Neural progenitor cell (in vitro differentiated cells): ENCODE measurements at regions not wholly inside any gene's neighbourhood (a gene's known extent, or its start where the extent isn't known, plus 50 kb on each side); places are given as distances from the start of the nearest gene placed in this dataset.
"Not testable (repeated sequence)": the region's sequence is repeated elsewhere in the genome, so short reads cannot be mapped to it uniquely, and the experiment has no call there.

Experiments
- EZH2 ChIP-seq: fragments of 200-600 bp; sonication (generic); IDR thresholded peaks from 2 replicates; pipeline ENCODE4 v1.6.1; 2017; ENCODE audit warnings: antibody characterized with exemption, mild to moderate bottlenecking, moderate library complexity
- TF ChIP-seq, protein P1 (sequence below): fragments of 200-600 bp; sonication (generic); IDR thresholded peaks from 2 replicates; pipeline ENCODE4 v1.5.1; 2017; ENCODE audit warnings: antibody characterized with exemption, mild to moderate bottlenecking

DNA sequence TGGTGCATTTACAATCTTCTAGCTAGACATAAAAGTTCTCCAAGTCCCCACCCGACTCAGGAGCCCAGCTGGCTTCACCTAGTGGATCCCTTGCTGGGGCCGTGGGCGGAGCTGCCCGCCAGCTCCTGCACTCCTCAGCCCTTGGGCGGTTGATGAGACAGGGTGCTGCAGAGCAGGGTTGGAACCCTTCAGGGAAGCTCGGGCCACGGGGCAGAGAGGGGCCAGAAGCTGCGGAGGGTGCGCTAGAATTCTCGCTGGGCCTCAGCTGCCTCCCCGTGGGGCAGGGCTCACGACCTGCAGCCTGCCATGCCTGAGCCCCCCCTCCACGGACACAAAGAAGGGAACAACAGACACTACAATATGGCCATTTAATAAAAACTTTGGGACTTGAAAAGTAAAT is 519.8 kb upstream of the PABPC5 start:
- TF ChIP-seq, protein P1, sequence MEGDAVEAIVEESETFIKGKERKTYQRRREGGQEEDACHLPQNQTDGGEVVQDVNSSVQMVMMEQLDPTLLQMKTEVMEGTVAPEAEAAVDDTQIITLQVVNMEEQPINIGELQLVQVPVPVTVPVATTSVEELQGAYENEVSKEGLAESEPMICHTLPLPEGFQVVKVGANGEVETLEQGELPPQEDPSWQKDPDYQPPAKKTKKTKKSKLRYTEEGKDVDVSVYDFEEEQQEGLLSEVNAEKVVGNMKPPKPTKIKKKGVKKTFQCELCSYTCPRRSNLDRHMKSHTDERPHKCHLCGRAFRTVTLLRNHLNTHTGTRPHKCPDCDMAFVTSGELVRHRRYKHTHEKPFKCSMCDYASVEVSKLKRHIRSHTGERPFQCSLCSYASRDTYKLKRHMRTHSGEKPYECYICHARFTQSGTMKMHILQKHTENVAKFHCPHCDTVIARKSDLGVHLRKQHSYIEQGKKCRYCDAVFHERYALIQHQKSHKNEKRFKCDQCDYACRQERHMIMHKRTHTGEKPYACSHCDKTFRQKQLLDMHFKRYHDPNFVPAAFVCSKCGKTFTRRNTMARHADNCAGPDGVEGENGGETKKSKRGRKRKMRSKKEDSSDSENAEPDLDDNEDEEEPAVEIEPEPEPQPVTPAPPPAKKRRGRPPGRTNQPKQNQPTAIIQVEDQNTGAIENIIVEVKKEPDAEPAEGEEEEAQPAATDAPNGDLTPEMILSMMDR: not testable (repeated sequence)
- TF ChIP-seq EZH2: not testable (repeated sequence)
